Vagina (tissue), 2 donors: ENCODE measurements at regions not wholly inside any gene's neighbourhood (a gene's known extent, or its start where the extent isn't known, plus 50 kb on each side); places are given as distances from the start of the nearest gene placed in this dataset.

Source experiments
- POLR2A ChIP-seq, 2 donors: fragments of 450-650 bp; IDR thresholded peaks; one replicate each; pipeline ENCODE4 v1.6.1; 2017; ENCODE audit warnings: antibody characterized with exemption in 2 of 2, mild to moderate bottlenecking in 2 of 2, moderate library complexity in 2 of 2
- POLR2AphosphoS5 ChIP-seq, 2 donors: sonication (generic); formaldehyde crosslinking; IDR thresholded peaks; one replicate each; pipeline ENCODE4 v1.9.0; 2017; ENCODE audit warnings: antibody characterized with exemption in 2 of 2, mild to moderate bottlenecking in 2 of 2, low read depth in 1 of 2; ENCODE audit not compliant: insufficient read depth in 1 of 2
- TF ChIP-seq, protein P1 (sequence below), 3 experiments: fragments of 450-650 bp in 2 of 3; fragments of 200-600 bp in 1 of 3; sonication (generic) in 1 of 3; IDR thresholded peaks; one replicate each; pipeline ENCODE4 v1.5.1; 2017 to 2019; ENCODE audit warnings: antibody characterized with exemption in 3 of 3, mild to moderate bottlenecking in 2 of 3, moderate library complexity in 2 of 3

- TF ChIP-seq, protein P1, sequence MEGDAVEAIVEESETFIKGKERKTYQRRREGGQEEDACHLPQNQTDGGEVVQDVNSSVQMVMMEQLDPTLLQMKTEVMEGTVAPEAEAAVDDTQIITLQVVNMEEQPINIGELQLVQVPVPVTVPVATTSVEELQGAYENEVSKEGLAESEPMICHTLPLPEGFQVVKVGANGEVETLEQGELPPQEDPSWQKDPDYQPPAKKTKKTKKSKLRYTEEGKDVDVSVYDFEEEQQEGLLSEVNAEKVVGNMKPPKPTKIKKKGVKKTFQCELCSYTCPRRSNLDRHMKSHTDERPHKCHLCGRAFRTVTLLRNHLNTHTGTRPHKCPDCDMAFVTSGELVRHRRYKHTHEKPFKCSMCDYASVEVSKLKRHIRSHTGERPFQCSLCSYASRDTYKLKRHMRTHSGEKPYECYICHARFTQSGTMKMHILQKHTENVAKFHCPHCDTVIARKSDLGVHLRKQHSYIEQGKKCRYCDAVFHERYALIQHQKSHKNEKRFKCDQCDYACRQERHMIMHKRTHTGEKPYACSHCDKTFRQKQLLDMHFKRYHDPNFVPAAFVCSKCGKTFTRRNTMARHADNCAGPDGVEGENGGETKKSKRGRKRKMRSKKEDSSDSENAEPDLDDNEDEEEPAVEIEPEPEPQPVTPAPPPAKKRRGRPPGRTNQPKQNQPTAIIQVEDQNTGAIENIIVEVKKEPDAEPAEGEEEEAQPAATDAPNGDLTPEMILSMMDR (IDR thresholded peaks at IDR 0.05) = no peak
- TF ChIP-seq POLR2A (IDR thresholded peaks at IDR 0.05) = no peak
- no peak for TF ChIP-seq POLR2AphosphoS5 (IDR thresholded peaks at IDR 0.05; ENCODE audit: insufficient read depth in 1 of 2, low read depth in 1 of 2)
Measured at GRCh38 chr21:35196128-35196527, 147.0 kb upstream of the RUNX1 start.
